ENCODE measurements at regions not wholly inside any gene's neighbourhood (a gene's known extent, or its start where the extent isn't known, plus 50 kb on each side); places are given as distances from the start of the nearest gene placed in this dataset.

DNA sequence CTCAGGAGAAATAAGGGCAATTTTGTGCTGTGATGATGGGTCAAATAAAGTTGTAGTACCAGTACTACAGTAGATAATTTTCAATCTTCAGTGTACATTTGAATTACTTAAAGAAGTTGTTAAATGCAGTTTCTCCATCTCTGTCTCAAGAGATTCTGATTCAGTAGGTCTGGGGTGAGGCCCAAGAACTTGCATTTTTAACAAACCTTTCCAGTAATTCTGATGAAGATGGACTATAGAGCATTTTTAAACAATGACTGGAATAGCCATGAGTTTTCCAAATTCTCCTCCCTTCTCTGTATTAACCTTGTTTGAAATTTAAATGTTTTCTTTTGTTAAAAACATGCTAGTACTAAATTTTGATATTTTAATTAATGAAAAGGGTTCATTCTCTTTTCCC lies 127.0 kb upstream of the CD96 start:
- no peaks in the 10 kb centered on the region for H3K27me3 ChIP-seq (ENCODE audit: insufficient read depth in 3 of 3, low read length in 2 of 3)
- H3K4me3 ChIP-seq = no peak overlapping the region
- H3K4me1 ChIP-seq = no peaks in the 10 kb centered on the region
- ATAC-seq (no peak), DNase-seq (no peak)
- no peak overlapping the region for H3K27ac ChIP-seq
- intact Hi-C loops (cut with DNase I) = no loop called here
- no peaks in the 10 kb centered on the region for H3K36me3 ChIP-seq (ENCODE audit: insufficient read depth in 1 of 2, low read depth in 1 of 2)
- no peak for TF ChIP-seq CTCF (IDR thresholded peaks at IDR 0.05)
- H3K9me3 ChIP-seq = no peaks in the 10 kb centered on the region

DNA sequence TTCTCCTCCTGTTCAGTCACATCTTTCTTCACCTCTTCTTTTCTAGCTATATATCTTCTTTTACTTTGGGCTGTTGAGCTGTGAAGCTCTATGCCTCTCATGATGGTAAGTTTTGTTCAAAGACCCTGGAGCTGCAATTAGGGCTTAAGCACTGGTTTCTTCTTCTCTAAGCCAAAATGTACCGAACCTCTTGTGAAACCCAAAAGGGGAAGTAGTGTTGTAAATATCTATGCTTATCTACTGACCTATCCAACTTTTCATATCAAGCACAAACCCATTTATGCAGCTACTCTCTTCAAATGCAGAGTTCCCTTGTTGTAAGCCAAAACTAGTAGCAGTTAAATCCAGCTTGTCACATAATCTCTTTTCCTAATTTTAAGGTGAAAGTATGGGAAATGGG lies 123.6 kb upstream of the CD96 start:
- Histone ChIP-seq H3K9me3 (no peaks in the 10 kb centered on the region), H3K27ac (no peak overlapping the region), H3K27me3 (ENCODE audit: insufficient read depth in 3 of 3, low read length in 2 of 3) (no peaks in the 10 kb centered on the region), H3K36me3 (ENCODE audit: insufficient read depth in 1 of 2, low read depth in 1 of 2) (no peaks in the 10 kb centered on the region), H3K4me3 (no peak overlapping the region), H3K4me1 (no peaks in the 10 kb centered on the region)
- intact Hi-C loops (cut with DNase I) = no loop called here
- ATAC-seq = no peak
- 76 to 80% (median 77%) methylated on average over 1 of the region's 1 CpG for WGBS, 3 donors
- TF ChIP-seq CTCF (IDR thresholded peaks at IDR 0.05) = no peak
- no peak for DNase-seq

- H3K4me1 ChIP-seq = no peaks in the 10 kb centered on the region
- peaks cover 11% of the 10 kb centered on the region for H3K9me3 ChIP-seq
- H3K36me3 ChIP-seq (ENCODE audit: insufficient read depth in 1 of 2, low read depth in 1 of 2) = no peaks in the 10 kb centered on the region
- no peaks in the 10 kb centered on the region for H3K27me3 ChIP-seq (ENCODE audit: insufficient read depth in 3 of 3, low read length in 2 of 3)
- TF ChIP-seq CTCF (IDR thresholded peaks at IDR 0.05) = no peak
- DNase-seq (no peak), ATAC-seq (no peak)
- H3K4me3 ChIP-seq = no peak overlapping the region
- intact Hi-C loops (cut with DNase I) = no loop called here
- no peak overlapping the region for H3K27ac ChIP-seq
Observed at GRCh38 chr3:111428301-111428700, 113.7 kb upstream of the CD96 start.

DNA sequence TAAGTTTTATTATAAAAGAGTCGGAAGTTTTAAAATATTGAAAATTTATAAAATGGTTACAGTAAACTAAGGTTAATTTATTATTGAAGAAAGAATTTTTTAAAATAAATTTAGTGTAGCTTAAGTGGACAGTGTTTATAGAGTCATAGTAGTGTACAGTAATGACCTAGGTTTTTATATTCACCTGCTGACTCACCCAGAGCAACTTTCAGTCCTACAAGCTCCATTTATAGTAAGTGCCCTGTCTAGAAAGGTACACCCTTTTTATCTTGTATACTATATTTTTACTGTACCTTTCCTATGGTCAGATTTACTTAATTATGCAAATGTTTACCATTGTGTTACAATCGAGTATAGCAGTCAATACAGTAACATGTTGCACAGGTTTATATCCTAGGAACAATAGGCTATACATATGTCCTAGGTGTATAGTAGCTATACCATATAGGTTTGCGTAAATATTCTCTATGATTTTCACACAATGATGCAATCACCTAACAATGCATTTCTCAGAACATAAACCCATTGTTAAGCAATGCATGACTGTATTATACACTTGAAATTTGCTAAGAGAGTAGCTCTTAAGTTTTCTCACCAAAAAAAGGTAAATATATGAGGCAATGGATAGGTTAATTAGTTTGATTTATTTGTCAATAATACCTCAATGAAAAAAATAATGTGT lies 106.9 kb upstream of the CD96 start:
- Histone ChIP-seq H3K9me3 (peaks cover 7% of the 10 kb centered on the region), H3K36me3 (ENCODE audit: insufficient read depth in 1 of 2, low read depth in 1 of 2) (no peaks in the 10 kb centered on the region), H3K4me1 (no peaks in the 10 kb centered on the region), H3K27ac (no peak overlapping the region), H3K27me3 (ENCODE audit: insufficient read depth in 3 of 3, low read length in 2 of 3) (no peaks in the 10 kb centered on the region), H3K4me3 (no peak overlapping the region)
- ATAC-seq (no peak), DNase-seq (no peak)
- WGBS, 3 donors = 82 to 84% (median 83%) methylated on average over 3 of the region's 3 CpGs
- intact Hi-C loops (cut with DNase I) = no loop called here
- TF ChIP-seq CTCF (IDR thresholded peaks at IDR 0.05) = no peak

- ATAC-seq (no peak), DNase-seq (no peak)
- no peaks in the 10 kb centered on the region for H3K27me3 ChIP-seq (ENCODE audit: insufficient read depth in 3 of 3, low read length in 2 of 3)
- no peak for TF ChIP-seq CTCF (IDR thresholded peaks at IDR 0.05)
- H3K4me3 ChIP-seq = no peak overlapping the region
- H3K27ac ChIP-seq = no peak overlapping the region
- WGBS, 3 donors = 76 to 82% (median 81%) methylated on average over 3 of the region's 3 CpGs
- intact Hi-C loops (cut with DNase I) = no loop called here
- H3K9me3 ChIP-seq = peaks cover 5% of the 10 kb centered on the region
- no peaks in the 10 kb centered on the region for H3K36me3 ChIP-seq (ENCODE audit: insufficient read depth in 1 of 2, low read depth in 1 of 2)
- no peaks in the 10 kb centered on the region for H3K4me1 ChIP-seq
Observed at GRCh38 chr3:111438283-111438682, 103.7 kb upstream of the CD96 start.
